CD14-positive monocyte (primary cell): ENCODE measurements at regions not wholly inside any gene's neighbourhood (a gene's known extent, or its start where the extent isn't known, plus 50 kb on each side); places are given as distances from the start of the nearest gene placed in this dataset.
A peak's percentile ranks its signal among the peaks of the same experiment; 100 is the strongest.

Experiments
- DNase-seq, 3 donors: peaks; one replicate each; pipeline ENCODE4 v3.0.0-alpha.2; 2011 to 2022
- H2AFZ ChIP-seq: 2 replicates; pipeline ENCODE4 v1.6.0; 2012; ENCODE audit warnings: mild to moderate bottlenecking, low read depth, low read length, inconsistent platforms; ENCODE audit not compliant: insufficient read depth, poor library complexity, severe bottlenecking
- H3K27ac ChIP-seq, 2 donors: 1 replicate in 1 of 2; 2 replicates in 1 of 2; pipeline ENCODE4 v1.5.1; 2012 to 2013; ENCODE audit warnings: low read length in 2 of 2, control low read depth in 1 of 2, inconsistent platforms in 1 of 2, low read depth in 1 of 2, mild to moderate bottlenecking in 1 of 2
- H3K27me3 ChIP-seq, 2 donors: one replicate each; pipeline versions ENCODE4 v1.6.0 to v1.6.1; 2011 to 2013; ENCODE audit warnings: low read length in 2 of 2; ENCODE audit not compliant: control insufficient read depth in 2 of 2, insufficient read depth in 2 of 2
- H3K36me3 ChIP-seq, 2 donors: replicated peaks in 1 of 2; 1 replicate in 1 of 2; 2 replicates in 1 of 2; pipeline versions ENCODE4 v1.5.1 to v1.6.1; 2012 to 2013; ENCODE audit warnings: low read length in 2 of 2, control low read depth in 1 of 2, inconsistent platforms in 1 of 2, mild to moderate bottlenecking in 1 of 2; ENCODE audit not compliant: insufficient read depth in 2 of 2, control insufficient read depth in 1 of 2
- H3K4me1 ChIP-seq, 2 donors: 1 replicate in 1 of 2; 2 replicates in 1 of 2; pipeline versions ENCODE4 v1.5.1 to v1.6.1; 2012 to 2013; ENCODE audit warnings: low read length in 2 of 2, control low read depth in 1 of 2, inconsistent platforms in 1 of 2, mild to moderate bottlenecking in 1 of 2, moderate library complexity in 1 of 2; ENCODE audit not compliant: insufficient read depth in 2 of 2, control insufficient read depth in 1 of 2
- H3K4me2 ChIP-seq: replicated peaks from 2 replicates; pipeline ENCODE3; 2012; ENCODE audit warnings: low read length, moderate library complexity, mild to moderate bottlenecking; ENCODE audit not compliant: poor library complexity, severe bottlenecking; ENCODE audit errors: extremely low read depth
- H3K4me3 ChIP-seq, 3 experiments: fragments of 200-600 bp in 1 of 3; sonication (generic) in 1 of 3; replicated peaks in 1 of 3; 1 replicate in 2 of 3; 2 replicates in 1 of 3; pipeline ENCODE4 v1.5.1; 2011 to 2013; ENCODE audit warnings: low read length in 3 of 3, mild to moderate bottlenecking in 3 of 3, control low read depth in 2 of 3, low read depth in 2 of 3, inconsistent platforms in 1 of 3, moderate library complexity in 1 of 3
- H3K79me2 ChIP-seq: 2 replicates; pipeline ENCODE4 v1.6.0; 2012; ENCODE audit warnings: mild to moderate bottlenecking, control low read depth, inconsistent platforms, low read length, moderate library complexity; ENCODE audit not compliant: insufficient read depth
- H3K9ac ChIP-seq: 2 replicates; pipeline ENCODE4 v1.6.0; 2017; ENCODE audit warnings: low read length, mild to moderate bottlenecking; ENCODE audit not compliant: insufficient read depth, poor library complexity, severe bottlenecking
- H3K9me3 ChIP-seq, 2 donors: replicated peaks in 1 of 2; 1 replicate in 1 of 2; 2 replicates in 1 of 2; pipeline versions ENCODE4 v1.5.1 to v1.6.1; 2012 to 2013; ENCODE audit warnings: low read length in 2 of 2, control low read depth in 1 of 2; ENCODE audit not compliant: control insufficient read depth in 1 of 2, insufficient read depth in 1 of 2
- H4K20me1 ChIP-seq: 2 replicates; pipeline ENCODE4 v1.6.0; 2012; ENCODE audit warnings: mild to moderate bottlenecking, low read length, control low read depth, moderate library complexity; ENCODE audit not compliant: insufficient read depth
- H3K27ac Mint-ChIP-seq, 7 donors: one replicate each; pipeline ENCODE4 v1.8.0; 2020; ENCODE audit warnings: mild to moderate bottlenecking in 7 of 7, mixed read lengths in 7 of 7, moderate library complexity in 6 of 7, inconsistent platforms in 2 of 7
- H3K27me3 Mint-ChIP-seq, 3 donors: one replicate each; pipeline ENCODE4 v1.8.0; 2021 to 2022; ENCODE audit warnings: low read depth in 3 of 3, mild to moderate bottlenecking in 3 of 3, mixed read lengths in 3 of 3, moderate library complexity in 3 of 3, inconsistent platforms in 1 of 3
- H3K36me3 Mint-ChIP-seq, 2 donors: one replicate each; pipeline ENCODE4 v1.8.0; 2020; ENCODE audit warnings: mixed read lengths in 2 of 2, inconsistent platforms in 1 of 2, mild to moderate bottlenecking in 1 of 2
- H3K4me1 Mint-ChIP-seq: one replicate; pipeline ENCODE4 v1.8.0; 2020; ENCODE audit warnings: mild to moderate bottlenecking, mixed read lengths
- H3K4me3 Mint-ChIP-seq, 2 donors: one replicate each; pipeline ENCODE4 v1.8.0; 2020; ENCODE audit warnings: mild to moderate bottlenecking in 2 of 2, mixed read lengths in 2 of 2, moderate library complexity in 1 of 2
- H3K9me3 Mint-ChIP-seq, 7 donors: one replicate each; pipeline ENCODE4 v1.8.0; 2020 to 2022; ENCODE audit warnings: mixed read lengths in 7 of 7, mild to moderate bottlenecking in 6 of 7, moderate library complexity in 6 of 7, inconsistent platforms in 2 of 7
- CTCF ChIP-seq: fragments of 200-600 bp; IDR thresholded peaks from one replicate; pipeline ENCODE4 v1.8.0; 2022; ENCODE audit warnings: antibody characterized with exemption, mild to moderate bottlenecking
- WGBS: methylation state at CpG from one replicate; pipeline ENCODE4 v1.1.5; 2013; ENCODE audit warnings: missing lambda C conversion rate; ENCODE audit not compliant: insufficient coverage; 5-methylcytosine and 5-hydroxymethylcytosine counted together
- intact Hi-C, 2 donors: fragments of 100-400 bp; cut with micrococcal nuclease; formaldehyde crosslinking; loops; one replicate each; pipeline versions ENCODE4 v1.15.0 to v1.15.1; 2023

- Mint-ChIP-seq H3K4me3 (no peak overlapping the region), H3K36me3 (peaks cover 0 to 8% of the 10 kb centered on the region in 2 donors), H3K27me3 (peaks cover 0 to 2% (median 0%) of the 10 kb centered on the region in 3 donors), H3K27ac (peak overlapping the region in 4 of 7 donors; percentile 17 to 63 (median 58)), H3K9me3 (peaks cover 6 to 14% (median 13%) of the 10 kb centered on the region in 7 donors), H3K4me1 (peaks cover 54% of the 10 kb centered on the region)
- Histone ChIP-seq H4K20me1 (no peaks in the 10 kb centered on the region), H3K27ac (no peak overlapping the region), H3K9me3 (peaks cover 9 to 13% of the 10 kb centered on the region in 2 donors), H3K9ac (no peak overlapping the region), H3K4me1 (peaks cover 48 to 52% of the 10 kb centered on the region in 2 donors), H3K27me3 (no peaks in the 10 kb centered on the region), H3K4me2 (no peak overlapping the region), H3K4me3 (no peak overlapping the region), H3K36me3 (no peaks in the 10 kb centered on the region), H3K79me2 (no peaks in the 10 kb centered on the region), H2AFZ (no peak overlapping the region)
- 69% methylated on average over 4 of the region's 5 CpGs for WGBS
- peak in 2 of 3 donors; percentile 23 to 24 for DNase-seq
- TF ChIP-seq CTCF = no peak
- intact Hi-C loops = no loop called here
Observed at GRCh38 chr3:43177085-43177484, 71.2 kb upstream of the POMGNT2 start.

GRCh38 chr3:43176666-43177065 is 70.8 kb upstream of the POMGNT2 start:
- no peak overlapping the region for H3K4me3 ChIP-seq
- peaks cover 44 to 48% of the 10 kb centered on the region in 2 donors for H3K4me1 ChIP-seq
- no peaks in the 10 kb centered on the region for H3K27me3 ChIP-seq
- intact Hi-C loops = no loop called here
- Mint-ChIP-seq H3K4me1 (peaks cover 51% of the 10 kb centered on the region), H3K27me3 (peaks cover 0 to 2% (median 0%) of the 10 kb centered on the region in 3 donors), H3K4me3 (no peak overlapping the region), H3K27ac (peak overlapping the region; percentile 12 to 81 (median 62)), H3K36me3 (peaks cover 0 to 8% of the 10 kb centered on the region in 2 donors), H3K9me3 (peaks cover 6 to 14% (median 13%) of the 10 kb centered on the region in 7 donors)
- no peak overlapping the region for H3K9ac ChIP-seq
- H2AFZ ChIP-seq = no peak overlapping the region
- DNase-seq = no peak
- TF ChIP-seq CTCF = no peak
- 45% methylated on average over 4 of the region's 4 CpGs for WGBS
- no peaks in the 10 kb centered on the region for H3K36me3 ChIP-seq
- H3K79me2 ChIP-seq = no peaks in the 10 kb centered on the region
- no peaks in the 10 kb centered on the region for H4K20me1 ChIP-seq
- H3K27ac ChIP-seq = no peak overlapping the region
- H3K9me3 ChIP-seq = peaks cover 9 to 13% of the 10 kb centered on the region in 2 donors
- no peak overlapping the region for H3K4me2 ChIP-seq
